Lung (tissue), 11 donors: ENCODE measurements at regions not wholly inside any gene's neighbourhood (a gene's known extent, or its start where the extent isn't known, plus 50 kb on each side); places are given as distances from the start of the nearest gene placed in this dataset.

Source experiments
- ATAC-seq: fragments of 200-7000 bp; cut with Tn5 transposase; one replicate; pipeline ENCODE4 v1.9.1; 2020; ENCODE audit warnings: moderate number of reproducible peaks; ENCODE audit not compliant: insufficient read depth, low FRiP score
- DNase-seq, 3 donors: peaks; one replicate each; pipeline ENCODE4 v3.0.0-alpha.2; 2013 to 2017
- H3K27ac ChIP-seq, 2 donors: one replicate each; pipeline ENCODE4 v1.5.1; 2013; ENCODE audit warnings: mild to moderate bottlenecking in 2 of 2, moderate library complexity in 2 of 2, control low read depth in 1 of 2, inconsistent platforms in 1 of 2, low read depth in 1 of 2, low read length in 1 of 2
- H3K27me3 ChIP-seq, 3 donors: one replicate each; pipeline ENCODE4 v1.5.1; 2013; ENCODE audit warnings: low read length in 2 of 3; ENCODE audit not compliant: control insufficient read depth in 3 of 3, insufficient read depth in 3 of 3
- H3K36me3 ChIP-seq, 4 donors: one replicate each; pipeline ENCODE4 v1.5.1; 2013; ENCODE audit warnings: low read length in 4 of 4, mild to moderate bottlenecking in 1 of 4, moderate library complexity in 1 of 4; ENCODE audit not compliant: control insufficient read depth in 4 of 4, insufficient read depth in 4 of 4
- H3K4me1 ChIP-seq, 5 donors: one replicate each; pipeline ENCODE4 v1.5.1; 2013; ENCODE audit warnings: low read length in 5 of 5, mild to moderate bottlenecking in 2 of 5, moderate library complexity in 1 of 5; ENCODE audit not compliant: control insufficient read depth in 5 of 5, insufficient read depth in 5 of 5
- H3K4me3 ChIP-seq: one replicate; pipeline ENCODE4 v1.5.1; 2013; ENCODE audit warnings: mild to moderate bottlenecking, control low read depth, moderate library complexity
- H3K9ac ChIP-seq, 2 donors: one replicate each; pipeline ENCODE4 v1.5.1; 2013; ENCODE audit warnings: low read length in 2 of 2, control low read depth in 1 of 2; ENCODE audit not compliant: insufficient read depth in 1 of 2
- H3K9me3 ChIP-seq, 4 donors: one replicate each; pipeline ENCODE4 v1.5.1; 2013; ENCODE audit warnings: low read length in 3 of 4, mild to moderate bottlenecking in 1 of 4, moderate library complexity in 1 of 4; ENCODE audit not compliant: control insufficient read depth in 4 of 4, insufficient read depth in 3 of 4
- WGBS, 2 donors: extraction: QIAGEN DNeasy Blood & Tissue Kit; methylation state at CpG; one replicate each; pipeline ENCODE4 v1.1.7; 2013; 5-methylcytosine and 5-hydroxymethylcytosine counted together
- TF ChIP-seq, protein P1 (sequence below): IDR thresholded peaks from 2 replicates; pipeline ENCODE4 v1.5.1; 2012; ENCODE audit warnings: mild to moderate bottlenecking; ENCODE audit errors: control extremely low read depth, extremely low read depth
- donor health status: control.
- donor health status: control.
- donor health status: Bipolar disorder and iron deficiency.
- donor health status: healthy.
- donor health status: DM: yes; HTN: yes; CAD: no.

- H3K36me3 ChIP-seq, result no peaks in the 10 kb centered on the region
- WGBS, 2 donors, result 92 to 93% methylated on average over 8 of the region's 8 CpGs
- no peak overlapping the region for H3K9ac ChIP-seq
These were observed 71.7 kb downstream of the RASSF10 start for GRCh38 chr11:13080861-13081260.

DNA sequence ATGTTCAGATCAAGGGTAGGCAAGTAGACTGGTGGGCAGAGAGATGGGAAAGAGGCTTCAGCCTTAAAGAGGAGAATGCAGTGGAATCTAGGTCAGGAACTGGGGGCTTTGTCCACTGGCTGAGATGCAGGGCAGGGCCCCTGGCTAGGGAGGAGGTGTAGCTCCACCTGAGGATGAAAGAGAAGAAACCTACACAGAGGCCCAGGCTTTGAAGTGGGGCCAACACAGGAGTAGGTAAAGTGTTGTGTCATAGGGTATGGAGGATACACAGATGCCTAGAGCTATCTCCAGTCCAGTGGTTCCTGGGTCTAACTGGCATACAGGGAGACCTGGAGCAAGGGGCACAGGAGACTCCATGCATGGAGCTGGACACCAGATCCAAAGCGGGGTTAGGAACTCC, 73.5 kb downstream of the RASSF10 start:
- TF ChIP-seq, protein P1, sequence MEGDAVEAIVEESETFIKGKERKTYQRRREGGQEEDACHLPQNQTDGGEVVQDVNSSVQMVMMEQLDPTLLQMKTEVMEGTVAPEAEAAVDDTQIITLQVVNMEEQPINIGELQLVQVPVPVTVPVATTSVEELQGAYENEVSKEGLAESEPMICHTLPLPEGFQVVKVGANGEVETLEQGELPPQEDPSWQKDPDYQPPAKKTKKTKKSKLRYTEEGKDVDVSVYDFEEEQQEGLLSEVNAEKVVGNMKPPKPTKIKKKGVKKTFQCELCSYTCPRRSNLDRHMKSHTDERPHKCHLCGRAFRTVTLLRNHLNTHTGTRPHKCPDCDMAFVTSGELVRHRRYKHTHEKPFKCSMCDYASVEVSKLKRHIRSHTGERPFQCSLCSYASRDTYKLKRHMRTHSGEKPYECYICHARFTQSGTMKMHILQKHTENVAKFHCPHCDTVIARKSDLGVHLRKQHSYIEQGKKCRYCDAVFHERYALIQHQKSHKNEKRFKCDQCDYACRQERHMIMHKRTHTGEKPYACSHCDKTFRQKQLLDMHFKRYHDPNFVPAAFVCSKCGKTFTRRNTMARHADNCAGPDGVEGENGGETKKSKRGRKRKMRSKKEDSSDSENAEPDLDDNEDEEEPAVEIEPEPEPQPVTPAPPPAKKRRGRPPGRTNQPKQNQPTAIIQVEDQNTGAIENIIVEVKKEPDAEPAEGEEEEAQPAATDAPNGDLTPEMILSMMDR, result no peak
- no peaks in the 10 kb centered on the region for H3K4me1 ChIP-seq
- no peak overlapping the region for H3K27ac ChIP-seq
- no peak overlapping the region for H3K4me3 ChIP-seq
- ATAC-seq (no peak), DNase-seq (no peak)
- H3K36me3 ChIP-seq, result no peaks in the 10 kb centered on the region
- whole genome bisulfite sequencing, 2 donors, result 91 to 95% methylated on average over 1 of the region's 1 CpG
- H3K9ac ChIP-seq, result no peak overlapping the region
- H3K27me3 ChIP-seq, result peaks cover 0 to 3% (median 0%) of the 10 kb centered on the region in 3 donors
- H3K9me3 ChIP-seq, result peaks cover 0 to 2% (median 0%) of the 10 kb centered on the region in 4 donors

More at GRCh38 chr11:13080861-13081260, 71.7 kb downstream of the RASSF10 start:
- Histone ChIP-seq H3K9me3 (peaks cover 0 to 2% (median 0%) of the 10 kb centered on the region in 4 donors), H3K27me3 (peaks cover 0 to 3% (median 0%) of the 10 kb centered on the region in 3 donors), H3K27ac (no peak overlapping the region), H3K4me1 (no peaks in the 10 kb centered on the region), H3K4me3 (no peak overlapping the region)
- ATAC-seq (no peak), DNase-seq (no peak)
- TF ChIP-seq, protein P1, result no peak

- no peak overlapping the region for H3K27ac ChIP-seq
- ATAC-seq (no peak), DNase-seq (no peak)
- peaks cover 0 to 3% (median 0%) of the 10 kb centered on the region in 4 donors for H3K9me3 ChIP-seq
- TF ChIP-seq, protein P1, result no peak
- no peaks in the 10 kb centered on the region for H3K4me1 ChIP-seq
- no peaks in the 10 kb centered on the region for H3K36me3 ChIP-seq
- no peak overlapping the region for H3K4me3 ChIP-seq
- 68 to 72% methylated on average over 2 of the region's 2 CpGs for WGBS, 2 donors
- H3K27me3 ChIP-seq, result no peaks in the 10 kb centered on the region
- H3K9ac ChIP-seq, result no peak overlapping the region
These were observed 81.2 kb downstream of the RASSF10 start for GRCh38 chr11:13090228-13090708.

DNA sequence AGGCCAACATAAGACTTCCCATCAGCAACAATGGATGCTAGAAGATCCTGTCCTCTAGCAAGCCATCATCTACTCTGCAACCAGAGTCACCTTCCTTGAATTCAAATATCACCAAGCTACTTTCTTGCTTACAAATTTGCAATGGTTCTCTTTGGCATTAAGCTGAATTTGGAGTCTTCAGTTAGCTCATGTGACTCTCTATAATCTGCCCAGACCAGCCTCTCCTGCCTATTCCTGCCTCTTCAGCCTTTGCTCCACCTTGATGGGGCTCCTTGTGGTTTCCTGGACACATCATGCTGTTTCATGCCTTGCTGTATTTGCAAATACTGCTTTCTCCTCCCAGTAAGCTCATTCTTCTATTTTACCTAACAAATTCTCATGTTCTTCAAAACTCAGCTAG, 82.3 kb downstream of the RASSF10 start:
- peaks cover 0 to 3% (median 0%) of the 10 kb centered on the region in 4 donors for H3K9me3 ChIP-seq
- H3K36me3 ChIP-seq, result no peaks in the 10 kb centered on the region
- DNase-seq (no peak), ATAC-seq (no peak)
- no peak overlapping the region for H3K9ac ChIP-seq
- H3K27ac ChIP-seq, result no peak overlapping the region
- no peaks in the 10 kb centered on the region for H3K27me3 ChIP-seq
- no peak overlapping the region for H3K4me3 ChIP-seq
- no peaks in the 10 kb centered on the region for H3K4me1 ChIP-seq
- TF ChIP-seq, protein P1, result no peak
